ENCODE measurements at regions not wholly inside any gene's neighbourhood (a gene's known extent, or its start where the extent isn't known, plus 50 kb on each side); places are given as distances from the start of the nearest gene placed in this dataset.
"Not testable (repeated sequence)": the region's sequence is repeated elsewhere in the genome, so short reads cannot be mapped to it uniquely, and the experiment has no call there.

DNA sequence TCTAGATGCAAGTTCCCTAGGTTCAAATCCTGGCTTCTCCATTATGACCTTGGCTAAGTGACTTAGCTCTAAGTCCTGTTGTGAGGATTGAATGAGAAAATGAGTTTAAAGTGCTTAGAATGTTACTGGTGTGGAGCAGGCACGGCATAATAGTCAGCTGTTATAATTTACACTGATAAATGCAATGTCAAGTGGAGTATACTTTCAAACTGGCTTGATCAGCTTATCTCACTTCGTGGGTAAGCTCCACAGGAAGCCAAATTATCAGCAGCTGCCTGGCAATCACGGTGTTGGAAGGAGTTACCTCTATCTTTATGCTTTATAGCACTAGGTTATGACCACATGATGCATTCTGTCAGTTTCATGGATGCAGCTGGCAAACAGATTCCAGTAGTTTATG, 272.8 kb downstream of the OLFM4 start:
- in situ Hi-C loops (cut with HindIII; ENCODE audit: low sequenced_read_pairs), result no loop called here
- TF ChIP-seq, protein P1, sequence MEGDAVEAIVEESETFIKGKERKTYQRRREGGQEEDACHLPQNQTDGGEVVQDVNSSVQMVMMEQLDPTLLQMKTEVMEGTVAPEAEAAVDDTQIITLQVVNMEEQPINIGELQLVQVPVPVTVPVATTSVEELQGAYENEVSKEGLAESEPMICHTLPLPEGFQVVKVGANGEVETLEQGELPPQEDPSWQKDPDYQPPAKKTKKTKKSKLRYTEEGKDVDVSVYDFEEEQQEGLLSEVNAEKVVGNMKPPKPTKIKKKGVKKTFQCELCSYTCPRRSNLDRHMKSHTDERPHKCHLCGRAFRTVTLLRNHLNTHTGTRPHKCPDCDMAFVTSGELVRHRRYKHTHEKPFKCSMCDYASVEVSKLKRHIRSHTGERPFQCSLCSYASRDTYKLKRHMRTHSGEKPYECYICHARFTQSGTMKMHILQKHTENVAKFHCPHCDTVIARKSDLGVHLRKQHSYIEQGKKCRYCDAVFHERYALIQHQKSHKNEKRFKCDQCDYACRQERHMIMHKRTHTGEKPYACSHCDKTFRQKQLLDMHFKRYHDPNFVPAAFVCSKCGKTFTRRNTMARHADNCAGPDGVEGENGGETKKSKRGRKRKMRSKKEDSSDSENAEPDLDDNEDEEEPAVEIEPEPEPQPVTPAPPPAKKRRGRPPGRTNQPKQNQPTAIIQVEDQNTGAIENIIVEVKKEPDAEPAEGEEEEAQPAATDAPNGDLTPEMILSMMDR (IDR thresholded peaks at IDR 0.05; ENCODE audit: low read depth, low read length), result no peak

DNA sequence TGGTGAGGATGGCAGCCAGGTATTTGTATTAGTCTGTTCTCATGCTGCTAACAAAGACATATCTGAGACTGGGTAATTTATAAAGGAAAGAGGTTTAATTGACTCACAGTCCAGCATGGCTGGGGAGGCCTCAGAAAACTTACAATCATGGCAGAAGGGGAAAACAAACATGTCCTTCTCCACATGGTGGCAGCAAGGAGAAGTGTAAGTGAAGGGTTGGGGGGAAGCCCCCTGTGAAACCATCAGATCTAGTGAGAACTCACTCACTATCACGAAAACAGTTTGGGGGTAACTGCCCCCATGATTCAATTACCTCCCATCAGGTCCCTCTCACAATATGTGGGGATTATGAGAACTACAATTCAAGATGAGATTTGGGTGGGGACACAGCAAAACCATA, 276.8 kb downstream of the OLFM4 start:
- DNase-seq (ENCODE audit: low read depth, low spot score); H3K4me3 ChIP-seq (ENCODE audit: low read depth, low read length); in situ Hi-C loops (cut with HindIII; ENCODE audit: low sequenced_read_pairs): not testable (repeated sequence)

More for the DNA sequence above, 272.8 kb downstream of the OLFM4 start:
- H3K4me3 ChIP-seq (ENCODE audit: low read depth, low read length), result no peak overlapping the region
- no peak for DNase-seq (ENCODE audit: low read depth, low spot score)

DNA sequence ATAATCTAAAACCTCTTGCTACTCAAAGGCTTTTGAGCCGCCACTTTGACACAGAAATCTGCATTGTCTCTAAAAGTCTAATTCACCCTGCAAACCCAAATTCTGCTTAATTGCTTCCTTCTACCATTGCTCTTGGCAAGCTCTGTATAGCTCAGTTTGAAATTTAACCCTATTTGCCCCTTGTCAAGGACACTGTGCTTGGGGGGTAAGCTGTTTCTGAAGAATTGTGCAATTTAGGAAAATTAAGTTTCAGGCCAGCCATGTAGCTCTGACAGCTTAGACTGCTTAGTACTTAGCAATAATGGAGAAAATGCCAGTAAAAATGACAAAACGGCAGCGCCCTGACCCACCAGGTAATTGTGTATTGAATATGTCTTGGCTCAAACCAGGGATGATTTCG, 282.2 kb downstream of the OLFM4 start:
- in situ Hi-C loops (cut with HindIII; ENCODE audit: low sequenced_read_pairs), result no loop called here
- no peak for DNase-seq (ENCODE audit: low read depth, low spot score)
- no peak overlapping the region for H3K4me3 ChIP-seq (ENCODE audit: low read depth, low read length)
- TF ChIP-seq, protein P1 (IDR thresholded peaks at IDR 0.05; ENCODE audit: low read depth, low read length), result no peak

DNA sequence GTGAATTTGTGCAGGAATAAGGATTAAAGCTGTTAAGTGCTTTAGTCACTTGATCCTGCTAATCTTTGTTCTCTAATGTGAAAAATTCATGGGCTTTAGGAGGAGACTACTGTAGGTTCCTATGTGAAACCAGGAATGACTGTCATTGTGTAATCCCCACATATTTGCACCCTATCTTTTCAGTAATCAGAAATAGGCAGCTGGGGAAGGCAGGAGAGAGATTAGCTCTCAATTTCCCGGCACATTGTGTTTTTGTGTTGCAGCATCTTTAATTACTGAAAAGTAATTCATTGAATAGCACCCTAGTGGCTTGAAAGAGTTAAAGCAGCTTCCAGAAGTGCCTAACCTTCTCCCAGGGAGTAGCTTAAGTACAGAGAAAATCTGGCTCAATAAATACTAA, 282.9 kb downstream of the OLFM4 start:
- DNase-seq (ENCODE audit: low read depth, low spot score), result no peak
- TF ChIP-seq, protein P1 (IDR thresholded peaks at IDR 0.05; ENCODE audit: low read depth, low read length), result no peak
- in situ Hi-C loops (cut with HindIII; ENCODE audit: low sequenced_read_pairs), result no loop called here
- H3K4me3 ChIP-seq (ENCODE audit: low read depth, low read length), result no peak overlapping the region

DNA sequence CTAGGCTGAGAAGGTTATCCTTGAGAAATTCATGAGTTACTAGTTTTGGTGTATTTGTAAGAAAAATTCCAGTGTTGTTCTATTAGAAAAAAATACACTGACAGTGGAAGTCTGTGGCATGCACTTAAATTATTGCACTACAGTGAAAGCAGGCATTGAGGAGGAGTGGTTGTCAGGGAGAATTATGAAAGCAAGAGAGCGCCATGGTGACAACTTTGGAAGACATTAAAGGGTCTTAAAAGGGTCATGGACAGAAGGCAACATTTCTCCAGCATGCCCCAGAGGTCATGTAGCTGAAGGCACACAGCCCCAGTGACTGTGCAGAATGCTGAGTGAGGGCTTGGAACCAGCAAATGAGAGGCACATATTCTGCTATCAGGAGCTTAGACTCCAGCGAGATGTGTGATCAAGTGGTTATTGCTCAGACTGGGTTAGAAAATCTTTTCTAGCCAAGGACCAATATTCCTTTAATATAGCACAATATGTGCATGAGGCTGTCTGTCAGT, 292.7 kb downstream of the OLFM4 start:
- TF ChIP-seq, protein P1 (IDR thresholded peaks at IDR 0.05; ENCODE audit: low read depth, low read length), result no peak
- DNase-seq (ENCODE audit: low read depth, low spot score), result no peak
- no peak overlapping the region for H3K4me3 ChIP-seq (ENCODE audit: low read depth, low read length)
- in situ Hi-C loops (cut with HindIII; ENCODE audit: low sequenced_read_pairs), result no loop called here

DNA sequence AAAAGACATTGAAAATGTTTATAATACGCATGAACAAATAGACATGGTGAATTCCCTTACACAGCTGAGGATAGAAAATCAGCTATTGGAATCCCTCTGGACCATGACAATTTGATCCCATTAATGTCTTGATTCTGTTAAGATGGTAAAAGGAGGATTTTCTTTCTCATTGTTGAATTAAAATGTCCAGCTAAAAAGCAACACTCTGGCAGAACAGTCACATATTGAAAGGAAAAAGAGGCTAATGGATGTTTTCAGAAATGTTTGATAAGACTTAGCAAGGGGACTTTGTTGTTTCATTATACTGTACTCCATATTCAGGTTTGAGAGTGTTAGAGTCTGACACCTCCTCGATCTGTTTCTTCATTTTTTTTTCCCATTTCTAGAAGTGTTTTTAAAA, 296.0 kb downstream of the OLFM4 start:
- in situ Hi-C loops (cut with HindIII; ENCODE audit: low sequenced_read_pairs), result no loop called here
- TF ChIP-seq, protein P1 (IDR thresholded peaks at IDR 0.05; ENCODE audit: low read depth, low read length), result no peak
- no peak overlapping the region for H3K4me3 ChIP-seq (ENCODE audit: low read depth, low read length)
- DNase-seq (ENCODE audit: low read depth, low spot score), result no peak

DNA sequence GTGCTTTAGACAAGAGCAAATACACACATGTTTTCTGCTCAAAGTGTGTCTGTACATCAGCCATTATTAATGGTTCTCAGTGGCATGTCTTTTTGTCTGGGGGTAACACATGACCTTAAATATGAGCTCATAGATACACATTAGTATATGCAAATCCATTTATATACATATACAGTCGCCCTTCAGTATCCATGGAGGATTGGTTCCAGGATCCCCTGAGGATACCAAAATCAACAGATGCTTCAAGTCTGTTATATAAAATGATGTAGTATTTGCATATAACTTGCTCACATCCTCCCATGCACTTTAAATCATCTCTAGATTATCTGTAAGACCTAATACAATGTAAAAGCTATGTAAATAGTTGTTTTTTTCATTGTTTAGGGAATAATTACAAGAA, 298.1 kb downstream of the OLFM4 start:
- in situ Hi-C loops (cut with HindIII; ENCODE audit: low sequenced_read_pairs), result no loop called here
- TF ChIP-seq, protein P1 (IDR thresholded peaks at IDR 0.05; ENCODE audit: low read depth, low read length), result no peak

More for the DNA sequence above, 298.1 kb downstream of the OLFM4 start:
- no peak overlapping the region for H3K4me3 ChIP-seq (ENCODE audit: low read depth, low read length)
- no peak for DNase-seq (ENCODE audit: low read depth, low spot score)
